ENCODE measurements at regions not wholly inside any gene's neighbourhood (a gene's known extent, or its start where the extent isn't known, plus 50 kb on each side); places are given as distances from the start of the nearest gene placed in this dataset.

- TF ChIP-seq CTCF (IDR thresholded peaks at IDR 0.05 in 4 of 5, conservative IDR thresholded peaks at IDR 0.05 in 1 of 5): no peak
- no peak for TF ChIP-seq POLR2A (IDR thresholded peaks at IDR 0.05)
Measured at GRCh38 chr18:8468191-8468590, 141.0 kb upstream of the RAB12 start.

Data from gastrocnemius medialis (tissue), 4 donors.